ENCODE measurements at regions not wholly inside any gene's neighbourhood (a gene's known extent, or its start where the extent isn't known, plus 50 kb on each side); places are given as distances from the start of the nearest gene placed in this dataset.

DNA sequence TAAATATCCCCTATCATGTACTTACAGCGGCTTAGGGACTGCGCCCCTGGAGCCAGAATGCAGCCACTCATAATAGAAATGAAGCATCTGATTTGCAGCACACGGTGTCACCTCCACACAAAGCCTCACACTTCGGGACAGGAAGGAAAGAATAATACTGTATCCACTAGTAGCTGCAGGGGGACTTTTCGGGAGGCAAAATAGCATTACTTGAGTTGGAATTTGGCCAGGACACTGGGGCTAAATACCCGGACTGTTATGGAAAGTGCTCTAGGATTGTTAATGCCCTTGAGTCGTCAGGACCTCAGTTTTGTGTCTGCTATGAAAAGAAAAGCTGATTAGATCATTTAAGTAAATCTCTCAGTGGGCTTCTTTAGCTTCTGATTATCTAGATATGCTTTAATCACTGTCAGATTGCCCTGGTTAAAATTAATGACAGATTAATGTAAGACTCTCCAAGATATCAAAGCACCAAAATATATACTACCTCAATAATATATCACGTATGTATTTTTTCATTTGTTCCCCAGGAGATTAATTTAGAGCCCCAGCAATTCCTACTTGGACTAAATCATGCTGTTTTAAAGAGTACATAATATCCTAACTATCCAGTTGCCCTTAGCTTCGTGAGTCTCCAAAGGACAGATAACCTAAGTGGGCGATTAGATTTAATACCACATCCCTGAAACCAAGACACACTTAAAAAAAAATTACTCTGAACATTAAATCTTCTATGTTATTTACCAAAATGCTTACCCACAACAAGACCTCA, 173.0 kb upstream of the NEBL start:
- in situ Hi-C loops (cut with HindIII; ENCODE audit: low sequenced_read_pairs) = no loop called here

DNA sequence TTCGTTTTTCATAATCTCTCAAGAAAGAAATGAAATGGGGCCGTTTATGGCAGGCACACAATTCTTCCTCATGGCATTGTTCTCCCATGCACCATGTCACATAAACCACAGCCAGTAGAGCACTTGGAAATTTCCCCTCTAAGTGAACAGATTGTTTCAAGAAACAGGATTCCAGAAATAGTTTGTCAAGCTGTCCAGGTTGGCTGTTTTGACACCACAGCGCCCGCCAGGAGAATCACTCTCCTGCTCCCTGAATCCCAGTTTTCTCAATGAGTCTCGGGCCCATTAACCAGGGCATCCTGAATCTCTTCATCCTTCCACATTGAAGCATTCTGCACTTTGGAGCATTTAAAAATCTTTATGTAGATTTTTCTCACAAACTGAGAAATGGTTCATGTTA, 172.2 kb upstream of the NEBL start:
- in situ Hi-C loops (cut with HindIII; ENCODE audit: low sequenced_read_pairs) = no loop called here

DNA sequence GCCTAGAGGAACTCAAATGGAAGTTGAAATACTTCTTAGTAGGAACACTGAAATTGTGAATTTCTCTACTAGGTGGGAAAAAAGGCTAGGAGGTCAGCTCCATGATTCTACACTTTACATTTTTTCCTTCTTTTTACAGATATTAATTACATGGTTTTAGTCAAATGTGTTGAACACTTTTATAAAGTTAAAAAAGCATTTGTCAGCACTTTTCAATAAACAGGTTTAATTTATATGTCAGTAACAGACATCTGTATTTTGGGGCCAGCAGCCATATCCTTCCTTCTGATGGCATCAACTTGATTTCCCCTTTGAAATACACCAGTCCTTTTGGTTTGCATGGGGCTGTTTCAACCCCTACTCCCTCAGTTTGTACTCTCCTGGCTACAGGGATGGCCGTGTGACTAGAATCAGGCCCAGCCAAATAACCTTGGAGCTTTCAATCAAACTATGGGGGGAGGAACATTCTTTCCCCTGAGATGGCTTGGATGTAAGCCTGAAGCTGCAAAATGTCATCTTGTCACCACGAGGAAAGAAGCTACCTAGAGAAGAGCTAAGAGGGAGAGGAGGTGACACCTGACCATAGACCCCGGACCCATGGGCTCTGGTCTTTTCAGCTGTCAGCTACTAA, 171.0 kb upstream of the NEBL start:
- in situ Hi-C loops (cut with HindIII; ENCODE audit: low sequenced_read_pairs) = no loop called here

DNA sequence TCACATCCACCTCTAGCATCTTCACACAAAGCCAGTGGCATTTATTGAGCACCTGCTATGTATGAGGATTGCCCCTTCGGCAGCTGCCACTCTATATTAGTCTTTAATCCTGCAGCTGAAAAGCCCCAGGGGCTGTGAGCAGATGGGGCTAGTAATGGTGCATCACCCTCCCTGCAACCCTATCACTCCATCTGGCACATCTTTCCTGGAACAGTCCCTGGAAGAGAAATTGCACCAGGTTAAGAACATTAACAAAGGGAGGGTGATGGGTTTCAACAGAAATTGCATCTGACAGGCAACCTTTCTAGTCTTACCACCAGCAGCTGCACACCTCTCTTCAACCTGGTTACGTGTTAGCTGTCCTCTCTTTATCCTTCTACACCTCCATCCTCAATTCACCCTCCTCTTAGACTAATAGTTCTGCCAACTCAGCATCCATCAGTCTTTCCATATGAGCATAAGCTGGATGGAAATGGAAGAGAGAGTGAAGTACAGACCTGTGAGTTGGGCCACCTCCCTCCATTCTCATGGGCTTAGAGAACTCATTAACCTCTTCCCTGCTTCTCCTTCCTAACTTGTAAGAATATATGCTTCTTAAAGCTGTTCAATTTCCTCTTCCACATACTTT, 168.6 kb upstream of the NEBL start:
- in situ Hi-C loops (cut with HindIII; ENCODE audit: low sequenced_read_pairs) = no loop called here

DNA sequence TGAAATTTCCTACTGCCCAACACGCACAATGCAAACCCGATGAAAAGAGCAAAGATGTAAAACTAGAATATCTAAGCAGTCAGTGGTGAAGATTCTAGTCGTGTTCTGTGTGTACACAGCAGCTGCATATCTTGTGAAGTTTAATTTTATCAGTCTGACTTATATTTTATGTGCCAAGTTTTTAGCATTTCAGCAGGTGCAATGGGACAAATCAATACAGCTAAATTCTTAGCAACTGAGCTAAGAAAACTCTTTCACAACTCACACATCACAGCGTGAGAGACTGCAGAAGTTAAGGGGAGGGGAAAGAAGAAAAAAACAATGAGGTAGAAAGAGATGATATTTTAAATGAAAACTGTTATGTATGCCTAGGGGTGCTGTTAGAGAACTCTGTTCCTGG, 164.9 kb upstream of the NEBL start:
- in situ Hi-C loops (cut with HindIII; ENCODE audit: low sequenced_read_pairs) = no loop called here

DNA sequence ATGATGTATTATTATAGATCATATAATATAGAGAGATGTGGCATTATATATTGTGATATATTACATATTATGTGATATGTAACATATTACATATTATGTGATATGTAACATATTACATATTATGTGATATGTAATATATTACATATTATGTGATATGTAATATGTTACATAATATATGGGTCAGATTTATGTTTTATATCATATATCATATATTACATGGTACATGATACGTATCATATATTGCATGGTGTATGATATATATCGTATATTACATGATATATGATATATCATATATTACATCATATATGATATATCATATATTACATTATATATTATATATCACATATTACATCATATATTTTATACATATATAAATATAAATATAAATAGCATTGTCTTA, 164.1 kb upstream of the NEBL start:
- in situ Hi-C loops (cut with HindIII; ENCODE audit: low sequenced_read_pairs) = no loop called here

DNA sequence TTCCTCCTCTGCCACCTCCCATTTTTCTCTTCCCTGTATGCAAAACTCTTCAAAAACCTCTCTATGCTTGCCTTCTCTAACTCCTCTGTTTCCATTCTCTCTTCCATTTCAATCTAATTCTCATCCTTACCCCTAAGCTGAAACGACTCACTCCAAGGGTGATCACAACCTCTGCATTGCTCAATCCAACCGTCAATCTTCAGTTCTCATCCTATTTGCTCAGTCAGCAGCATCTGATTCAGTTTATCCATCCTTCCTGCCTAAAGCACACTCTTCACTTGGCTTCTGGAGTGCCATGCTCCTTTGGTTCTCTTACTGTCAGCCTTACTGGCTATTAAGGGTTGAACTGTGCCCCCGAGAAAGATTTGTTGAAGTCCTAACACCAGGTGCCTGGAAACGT, 163.5 kb upstream of the NEBL start:
- in situ Hi-C loops (cut with HindIII; ENCODE audit: low sequenced_read_pairs) = no loop called here

DNA sequence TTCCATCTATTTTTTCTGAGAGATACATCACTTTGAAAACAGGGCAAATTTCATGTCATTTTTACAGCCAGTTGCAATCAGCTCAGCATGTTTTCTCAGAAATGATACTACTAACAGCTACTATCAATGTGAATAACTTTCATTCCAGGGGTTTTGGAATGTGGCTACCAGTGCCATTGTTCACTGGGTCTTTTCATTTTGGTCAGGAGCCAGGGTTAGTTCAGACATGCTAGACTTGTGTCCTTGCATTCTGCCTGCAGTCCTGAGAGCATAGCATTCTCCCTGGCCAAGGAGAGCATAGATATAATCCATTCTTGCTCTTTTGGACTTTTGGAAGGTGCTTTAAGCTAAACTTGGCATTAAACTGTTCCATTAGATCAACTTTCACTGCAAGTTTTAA, 160.9 kb upstream of the NEBL start:
- in situ Hi-C loops (cut with HindIII; ENCODE audit: low sequenced_read_pairs) = loop anchor here (5.0 kb wide), 2 partner anchors 51 to 104 kb away; no protein-coding TSS in a partner anchor

DNA sequence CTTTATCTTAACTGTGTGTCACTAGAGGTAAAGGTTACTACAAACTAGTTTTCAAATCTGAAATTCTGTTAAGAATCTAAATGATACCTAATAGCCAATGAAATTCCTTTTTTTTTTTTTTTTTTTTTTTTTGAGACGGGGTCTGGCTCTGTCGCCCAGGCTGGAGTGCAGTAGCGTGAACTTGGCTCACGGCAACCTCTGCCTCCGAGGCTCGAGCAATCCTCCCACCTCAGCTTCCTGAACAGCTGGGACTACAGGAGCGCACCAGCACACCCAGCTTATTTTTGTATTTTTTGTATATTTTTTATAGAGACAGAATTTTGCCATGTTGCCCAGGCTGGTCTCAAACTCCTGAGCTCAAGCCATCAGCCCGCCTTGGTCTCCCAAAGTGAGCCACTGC, 160.3 kb upstream of the NEBL start:
- in situ Hi-C loops (cut with HindIII; ENCODE audit: low sequenced_read_pairs) = loop anchor here (5.0 kb wide), 2 partner anchors 50 to 105 kb away; no protein-coding TSS in a partner anchor

DNA sequence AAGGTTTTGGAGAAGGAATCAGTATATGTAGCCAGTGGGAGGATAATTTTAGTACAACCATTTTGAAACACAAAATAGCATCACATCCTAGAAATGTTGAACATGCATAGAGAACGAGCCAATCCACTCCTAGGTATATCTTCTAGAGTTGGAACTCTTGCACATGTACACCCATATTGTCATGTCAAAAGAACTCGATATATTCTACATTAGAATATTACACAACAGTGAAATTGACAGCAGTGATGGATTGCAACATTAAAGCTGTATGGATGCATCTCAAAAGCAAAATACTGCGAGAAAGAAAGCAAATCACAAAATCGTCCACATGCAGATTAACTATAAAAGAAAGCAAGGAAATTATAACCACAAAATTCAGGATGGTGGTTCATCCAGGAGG, 159.3 kb upstream of the NEBL start:
- in situ Hi-C loops (cut with HindIII; ENCODE audit: low sequenced_read_pairs) = loop anchor here (5.0 kb wide), 2 partner anchors 49 to 106 kb away; no protein-coding TSS in a partner anchor

DNA sequence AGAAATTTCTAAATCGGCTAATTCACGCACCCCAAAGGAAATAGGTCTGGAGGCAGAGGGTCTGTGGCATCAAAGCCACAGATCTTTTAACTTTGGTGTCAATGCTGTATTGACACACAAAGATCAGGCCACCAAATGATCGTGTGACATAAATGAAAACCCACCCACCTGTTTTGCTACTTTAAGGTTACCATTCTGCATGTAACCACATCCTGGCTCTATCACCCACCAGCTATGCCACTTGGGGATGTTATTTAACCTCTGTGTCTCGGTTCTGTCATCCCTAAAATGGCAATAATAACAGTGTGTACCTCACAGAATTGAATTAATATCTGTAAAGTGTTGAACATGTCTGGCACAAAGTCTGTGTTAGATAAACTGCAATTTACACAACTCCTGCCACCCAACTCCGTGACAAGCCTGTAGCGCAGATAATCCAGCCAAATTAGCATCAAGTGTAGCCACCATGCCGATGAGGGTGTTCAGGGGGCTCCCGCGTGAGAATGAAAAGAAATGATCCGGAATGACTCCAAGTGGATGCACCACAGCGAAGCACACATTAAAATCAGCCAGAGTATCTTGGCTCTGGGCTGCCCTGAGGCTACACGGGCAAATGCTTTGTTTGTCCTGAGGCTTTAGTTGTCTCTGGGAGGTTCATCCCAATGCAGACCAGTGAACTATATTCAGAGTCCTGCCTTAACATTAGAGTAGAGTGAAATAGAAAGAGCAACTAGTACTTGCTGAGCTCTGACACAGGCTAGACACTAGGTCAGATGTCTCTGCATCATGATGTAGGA, 158.4 kb upstream of the NEBL start:
- in situ Hi-C loops (cut with HindIII; ENCODE audit: low sequenced_read_pairs) = loop anchor here (5.0 kb wide), 2 partner anchors 48 to 107 kb away; no protein-coding TSS in a partner anchor

DNA sequence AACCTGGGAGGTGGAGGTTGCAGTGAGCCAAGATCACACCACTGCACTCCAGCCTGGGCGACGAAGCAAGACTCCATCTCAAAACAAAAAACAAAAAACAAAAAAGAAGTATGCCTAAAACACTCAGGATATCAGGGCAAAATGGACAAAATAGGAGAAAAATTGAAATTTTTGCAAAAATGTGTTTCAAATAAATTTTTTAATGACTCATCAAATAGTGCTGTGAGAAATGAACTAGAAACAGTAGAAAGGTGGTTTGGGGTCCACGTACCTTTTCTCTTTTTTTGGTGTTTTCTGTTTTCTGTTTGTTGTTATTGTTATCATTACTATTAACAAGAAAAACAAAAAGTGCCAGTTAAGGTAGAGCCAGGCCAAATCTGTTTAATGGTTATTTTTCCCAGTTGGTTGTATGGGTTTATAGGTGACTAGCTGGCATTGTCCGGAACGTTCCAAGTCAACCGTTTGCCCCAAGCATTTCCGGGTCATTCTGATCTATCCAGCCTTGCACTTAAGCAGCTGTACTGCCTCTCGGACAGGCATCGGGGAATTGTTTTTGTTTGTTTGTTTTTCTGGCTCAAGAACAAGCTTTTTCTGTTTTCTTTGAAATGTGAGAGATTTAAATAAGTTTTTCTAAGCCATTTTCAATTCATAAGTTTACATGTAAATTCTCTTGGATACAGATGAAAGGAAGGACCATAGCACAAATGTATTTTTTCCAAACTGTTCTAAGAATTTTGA, 157.0 kb upstream of the NEBL start:
- in situ Hi-C loops (cut with HindIII; ENCODE audit: low sequenced_read_pairs) = no loop called here

DNA sequence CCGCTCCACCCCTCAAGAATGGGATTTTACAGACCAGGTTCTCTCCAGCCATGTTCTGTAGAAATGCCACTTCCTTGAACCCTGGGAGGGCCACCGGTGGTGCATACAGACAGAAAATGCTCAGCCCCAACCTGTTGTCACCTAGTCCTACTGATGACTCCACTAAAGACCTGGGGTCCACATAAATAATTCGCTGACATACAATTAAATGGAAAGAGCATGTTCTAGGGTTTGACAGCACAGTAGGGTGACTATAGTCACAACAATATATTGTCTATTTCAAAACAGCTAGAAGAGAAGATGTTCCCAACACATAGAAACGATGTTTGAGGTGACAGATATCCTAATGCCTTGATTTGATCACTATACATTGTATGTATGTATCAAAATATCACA, 155.6 kb upstream of the NEBL start:
- in situ Hi-C loops (cut with HindIII; ENCODE audit: low sequenced_read_pairs) = no loop called here

DNA sequence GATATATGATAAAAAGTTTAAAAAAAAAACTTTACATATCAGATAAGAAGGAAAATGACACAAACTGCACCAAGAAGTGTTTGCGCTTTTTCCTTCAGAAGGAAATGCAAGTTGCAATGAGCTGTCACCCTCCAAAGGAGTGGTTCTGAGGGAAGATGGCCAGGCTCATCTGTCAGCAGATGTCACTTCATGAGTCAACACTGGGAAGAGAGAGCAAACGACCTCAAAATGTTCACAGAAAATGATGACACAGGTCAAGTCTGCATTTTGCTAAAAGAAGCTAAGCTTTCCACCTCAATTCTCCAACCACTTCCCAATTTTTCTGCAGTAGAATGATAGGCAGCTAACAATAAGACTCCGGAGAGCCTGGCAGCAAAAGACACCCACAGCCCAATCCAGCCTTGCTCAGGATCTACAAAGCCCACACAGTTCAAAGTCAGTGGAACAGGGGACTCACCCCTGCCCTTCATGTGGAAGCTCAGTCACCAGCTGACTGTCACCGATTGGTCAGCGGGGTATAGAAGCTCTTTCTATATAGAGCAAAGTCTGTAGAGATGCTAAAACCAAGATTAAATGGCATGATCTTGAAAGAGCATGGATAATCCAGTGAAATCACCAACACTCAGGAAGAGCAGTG, 155.1 kb upstream of the NEBL start:
- in situ Hi-C loops (cut with HindIII; ENCODE audit: low sequenced_read_pairs) = no loop called here

DNA sequence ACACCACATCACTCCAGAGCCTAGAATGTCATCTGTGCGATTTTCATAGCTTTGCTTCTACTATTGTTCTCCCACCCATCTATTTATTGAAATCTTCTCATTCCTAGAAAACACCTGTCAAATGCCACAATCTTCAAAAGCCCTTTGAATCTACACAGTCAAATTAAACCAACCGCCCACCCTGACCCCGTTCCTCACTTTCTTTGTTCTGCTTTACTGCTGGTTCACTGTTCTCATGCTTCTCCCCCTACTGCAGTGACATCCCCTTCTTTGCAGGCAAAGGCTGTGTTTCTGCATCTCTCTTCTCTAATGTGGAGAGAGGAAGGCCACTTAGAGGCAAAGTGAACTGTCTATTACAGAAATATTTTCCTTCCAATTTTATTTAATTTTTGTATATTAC, 152.4 kb upstream of the NEBL start:
- in situ Hi-C loops (cut with HindIII; ENCODE audit: low sequenced_read_pairs) = no loop called here

DNA sequence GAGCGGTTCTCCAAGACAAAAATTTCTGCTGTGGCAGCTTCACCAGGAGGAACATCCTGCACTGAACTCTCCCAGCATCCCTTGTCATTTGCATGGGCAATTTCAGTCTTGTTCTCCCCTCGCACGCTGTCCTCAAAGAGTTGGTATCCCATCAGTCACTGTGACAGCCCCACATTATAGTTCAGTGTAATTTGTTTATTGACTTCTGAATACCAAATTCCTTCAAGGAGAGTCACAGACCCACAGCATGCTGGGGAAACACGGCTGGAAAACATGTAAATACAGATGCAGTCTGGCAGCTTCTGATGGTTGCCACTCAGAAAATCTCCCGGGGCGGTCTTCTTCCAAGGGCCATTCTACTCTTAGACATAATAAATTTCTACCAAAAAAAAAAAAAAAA, 151.0 kb upstream of the NEBL start:
- in situ Hi-C loops (cut with HindIII; ENCODE audit: low sequenced_read_pairs) = no loop called here

DNA sequence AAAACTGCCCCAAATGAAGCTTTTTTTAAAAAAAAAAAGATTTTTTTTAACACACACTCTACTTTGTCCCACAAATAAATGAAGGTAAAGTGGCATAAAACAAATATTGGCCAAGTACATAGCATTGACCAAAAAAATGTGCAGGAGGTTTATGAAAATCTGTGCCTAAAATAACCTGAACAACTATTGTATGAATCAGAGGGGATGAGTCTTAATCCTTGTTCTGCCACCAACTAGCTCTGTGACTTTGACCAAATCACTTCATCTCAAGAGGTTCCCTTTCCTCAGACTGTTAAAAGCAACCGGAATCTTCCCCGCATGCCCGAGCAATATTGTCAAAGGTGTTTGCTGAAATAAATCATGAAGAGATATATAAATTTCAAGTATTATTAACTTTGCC, 150.4 kb upstream of the NEBL start:
- in situ Hi-C loops (cut with HindIII; ENCODE audit: low sequenced_read_pairs) = no loop called here

DNA sequence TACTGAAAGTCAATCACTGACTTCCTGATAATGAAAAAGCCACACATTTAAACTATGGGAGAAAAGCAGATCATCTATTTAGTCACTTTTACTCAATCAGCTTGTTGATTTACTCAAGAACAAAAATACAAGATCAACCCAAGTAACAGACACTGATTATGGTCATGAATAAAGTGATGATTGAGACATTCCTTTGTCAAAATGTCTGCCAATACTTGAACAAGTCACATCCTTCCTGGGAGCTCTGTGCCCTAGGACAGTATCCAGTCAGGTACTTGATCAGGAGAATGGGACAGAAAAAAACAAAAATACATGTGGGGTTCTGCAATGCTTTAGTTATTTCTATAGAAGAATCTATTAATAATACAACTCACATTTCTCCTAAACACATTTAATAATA, 150.0 kb upstream of the NEBL start:
- in situ Hi-C loops (cut with HindIII; ENCODE audit: low sequenced_read_pairs) = no loop called here

DNA sequence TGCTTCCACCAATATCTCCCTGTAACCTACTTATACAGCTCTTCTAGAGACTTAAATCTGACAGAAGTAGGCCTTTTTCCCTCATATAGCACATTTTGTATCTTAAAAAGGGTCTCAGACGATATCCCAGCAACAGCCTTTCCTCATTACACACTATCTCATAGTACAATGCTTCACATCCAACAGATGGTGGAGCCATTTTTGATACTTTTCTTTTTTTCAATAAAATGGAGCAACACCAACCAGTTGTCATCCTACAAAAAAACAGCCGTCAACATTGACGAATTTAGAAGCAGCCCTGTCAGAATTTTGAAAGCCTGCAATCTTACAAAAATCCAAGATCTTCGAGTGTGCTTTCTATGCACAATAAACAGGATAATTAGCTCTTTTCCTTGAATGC, 145.9 kb upstream of the NEBL start:
- in situ Hi-C loops (cut with HindIII; ENCODE audit: low sequenced_read_pairs) = no loop called here

DNA sequence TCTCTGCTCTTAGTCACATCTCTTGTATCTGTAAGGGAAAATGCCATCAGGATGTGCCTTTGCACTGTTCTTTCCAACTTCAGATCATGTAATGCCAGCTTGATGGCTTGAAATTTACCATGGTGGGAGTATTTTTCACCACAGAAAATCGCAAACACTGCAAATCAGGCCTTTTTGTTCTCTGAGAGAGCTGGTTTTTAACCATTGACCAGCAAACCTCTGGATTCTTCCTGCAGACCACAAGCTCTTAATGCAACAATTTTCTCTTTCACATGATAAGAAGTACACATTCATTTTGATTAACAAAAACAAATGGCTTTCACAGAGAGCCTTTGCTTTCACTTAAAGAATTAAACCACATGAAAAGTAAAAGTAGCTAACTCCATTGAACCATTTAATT, 145.4 kb upstream of the NEBL start:
- in situ Hi-C loops (cut with HindIII; ENCODE audit: low sequenced_read_pairs) = no loop called here

Measured in endothelial cell of hepatic sinusoid (primary cell).